Rectal smooth muscle tissue (tissue), 1 donor: ENCODE measurements at regions not wholly inside any gene's neighbourhood (a gene's known extent, or its start where the extent isn't known, plus 50 kb on each side); places are given as distances from the start of the nearest gene placed in this dataset.

Source experiments
- H3K27ac ChIP-seq: one replicate; pipeline ENCODE4 v1.7.0; 2013; ENCODE audit warnings: low read depth, low read length, inconsistent platforms
- H3K27me3 ChIP-seq: one replicate; pipeline ENCODE4 v1.7.0; 2013; ENCODE audit warnings: low read length; ENCODE audit not compliant: control insufficient read depth, insufficient read depth
- H3K36me3 ChIP-seq: one replicate; pipeline ENCODE4 v1.7.0; 2013; ENCODE audit warnings: low read length; ENCODE audit not compliant: control insufficient read depth, insufficient read depth
- H3K4me1 ChIP-seq: one replicate; pipeline ENCODE4 v1.7.0; 2013; ENCODE audit warnings: low read length; ENCODE audit not compliant: control insufficient read depth, insufficient read depth
- H3K4me3 ChIP-seq: one replicate; pipeline ENCODE4 v1.7.0; 2013; ENCODE audit warnings: low read length
- H3K9ac ChIP-seq: one replicate; pipeline ENCODE4 v1.7.0; 2013; ENCODE audit warnings: low read length

GRCh38 chr10:83806717-83807116 lies 332.6 kb upstream of the GHITM start:
- Histone ChIP-seq H3K4me3 (no peak overlapping the region), H3K27me3 (no peaks in the 10 kb centered on the region), H3K9ac (no peak overlapping the region), H3K36me3 (no peaks in the 10 kb centered on the region), H3K4me1 (no peaks in the 10 kb centered on the region), H3K27ac (no peak overlapping the region)

DNA sequence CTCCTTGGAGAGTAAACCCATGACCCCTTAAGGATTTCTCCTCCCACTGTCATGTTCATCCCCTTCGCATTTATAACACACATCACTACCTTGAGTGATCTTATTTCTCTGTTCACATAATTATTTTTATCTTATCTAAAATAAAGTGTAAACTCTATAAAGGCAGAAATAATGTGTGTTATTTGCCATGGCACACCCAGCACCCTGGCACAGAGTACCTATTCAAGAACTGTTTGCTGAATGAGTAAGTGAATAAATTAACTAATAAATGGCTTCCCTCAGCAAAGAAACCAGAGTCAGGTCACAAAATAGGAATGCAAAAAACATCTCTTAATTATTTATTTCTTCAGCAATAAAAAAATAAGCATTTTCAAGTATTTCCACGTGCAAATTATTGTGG lies 330.3 kb upstream of the GHITM start:
- Histone ChIP-seq H3K27ac (no peak overlapping the region), H3K9ac (no peak overlapping the region), H3K36me3 (no peaks in the 10 kb centered on the region), H3K4me1 (no peaks in the 10 kb centered on the region), H3K27me3 (no peaks in the 10 kb centered on the region), H3K4me3 (no peak overlapping the region)

GRCh38 chr10:83816942-83817341 lies 322.4 kb upstream of the GHITM start:
- Histone ChIP-seq H3K4me3 (no peak overlapping the region), H3K27me3 (no peaks in the 10 kb centered on the region), H3K27ac (no peak overlapping the region), H3K36me3 (no peaks in the 10 kb centered on the region), H3K4me1 (no peaks in the 10 kb centered on the region), H3K9ac (no peak overlapping the region)

DNA sequence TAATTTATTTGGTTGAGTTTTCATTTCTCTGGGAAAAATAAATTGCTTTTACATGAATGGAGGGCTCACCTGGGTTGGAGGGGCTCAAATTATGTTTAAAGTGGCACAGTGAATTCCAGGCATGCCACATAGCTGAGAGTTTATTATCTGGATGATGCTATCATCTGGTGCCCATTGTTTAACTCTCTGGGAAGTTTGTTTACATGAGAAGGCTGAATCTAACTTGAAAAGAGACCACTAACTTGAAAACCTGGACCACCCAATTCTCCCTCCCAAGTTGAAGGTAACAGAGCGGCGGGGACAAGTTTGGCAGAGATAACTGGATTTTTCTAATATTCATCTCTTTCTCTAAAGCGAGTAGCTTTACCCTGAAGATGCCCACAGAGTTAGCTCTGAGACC lies 321.5 kb upstream of the GHITM start:
- H3K9ac ChIP-seq = no peak overlapping the region

GRCh38 chr10:83819609-83820008 lies 319.7 kb upstream of the GHITM start:
- H3K4me1 ChIP-seq = no peaks in the 10 kb centered on the region
- no peak overlapping the region for H3K4me3 ChIP-seq
- H3K36me3 ChIP-seq = no peaks in the 10 kb centered on the region
- no peaks in the 10 kb centered on the region for H3K27me3 ChIP-seq
- H3K9ac ChIP-seq = no peak overlapping the region
- H3K27ac ChIP-seq = no peak overlapping the region

More for the DNA sequence above, 321.5 kb upstream of the GHITM start:
- no peaks in the 10 kb centered on the region for H3K36me3 ChIP-seq
- no peak overlapping the region for H3K4me3 ChIP-seq
- H3K27ac ChIP-seq = no peak overlapping the region
- H3K4me1 ChIP-seq = no peaks in the 10 kb centered on the region
- H3K27me3 ChIP-seq = no peaks in the 10 kb centered on the region

DNA sequence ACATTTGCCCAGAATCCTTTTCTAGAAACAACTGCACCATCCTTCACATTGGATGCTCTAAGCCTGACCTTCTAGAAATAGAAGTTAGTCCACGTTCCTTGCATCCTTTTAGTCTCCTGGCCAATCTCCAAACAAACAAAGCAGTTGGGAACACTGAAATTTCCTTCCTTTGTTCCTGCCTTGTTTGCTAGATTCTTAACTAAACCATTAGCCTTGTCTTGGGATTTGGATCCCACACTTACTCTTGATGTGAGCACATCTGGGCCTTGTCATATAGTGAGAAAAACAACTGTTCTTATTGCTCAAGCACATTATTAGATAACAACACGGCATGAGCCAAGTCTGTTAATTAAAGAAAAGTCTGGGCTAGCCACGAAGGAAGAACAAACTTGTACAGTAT lies 319.3 kb upstream of the GHITM start:
- Histone ChIP-seq H3K9ac (no peak overlapping the region), H3K4me1 (no peaks in the 10 kb centered on the region), H3K27me3 (no peaks in the 10 kb centered on the region), H3K4me3 (no peak overlapping the region), H3K36me3 (no peaks in the 10 kb centered on the region), H3K27ac (no peak overlapping the region)

DNA sequence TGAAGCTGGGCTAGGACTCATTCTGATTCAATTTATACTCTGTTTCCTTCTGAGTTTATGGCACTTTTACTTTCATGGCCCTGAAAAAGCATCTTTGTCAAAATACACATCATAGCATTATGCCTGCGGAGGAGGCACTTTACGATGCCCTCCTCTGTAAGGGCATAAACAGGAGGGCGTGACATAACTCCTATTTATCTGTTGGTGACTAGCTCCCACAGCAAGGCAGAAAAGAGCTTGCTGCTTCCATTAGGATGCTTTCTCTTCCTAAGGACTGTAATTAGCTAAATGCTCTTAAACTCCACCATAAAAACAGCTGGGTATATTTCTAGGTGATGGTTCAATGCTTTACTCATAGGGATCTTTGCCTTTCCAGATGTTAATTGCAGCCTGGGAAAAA lies 315.2 kb upstream of the GHITM start:
- Histone ChIP-seq H3K27ac (no peak overlapping the region), H3K9ac (no peak overlapping the region), H3K4me3 (no peak overlapping the region), H3K36me3 (no peaks in the 10 kb centered on the region), H3K27me3 (no peaks in the 10 kb centered on the region), H3K4me1 (no peaks in the 10 kb centered on the region)

DNA sequence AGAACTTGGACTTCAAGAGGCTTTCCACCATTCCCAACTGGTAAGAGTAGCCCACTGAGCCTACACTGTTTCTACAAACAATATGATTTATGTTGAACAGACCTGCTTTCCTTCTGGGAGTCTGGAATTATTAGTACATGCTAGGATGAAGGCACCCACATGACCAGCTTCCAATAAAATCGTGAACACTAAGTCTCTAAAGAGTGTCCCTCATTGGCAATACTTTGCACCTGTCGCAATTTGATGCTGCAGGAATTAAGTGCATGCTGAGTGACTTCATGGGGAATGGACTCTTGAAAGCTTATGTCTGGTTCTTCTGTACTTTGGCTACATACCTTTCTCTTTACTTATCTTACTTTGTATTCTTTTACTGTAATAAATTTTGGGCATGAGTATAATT lies 305.2 kb upstream of the GHITM start:
- no peaks in the 10 kb centered on the region for H3K27me3 ChIP-seq
- H3K4me1 ChIP-seq = no peaks in the 10 kb centered on the region
- H3K27ac ChIP-seq = no peak overlapping the region
- H3K36me3 ChIP-seq = no peaks in the 10 kb centered on the region
- H3K4me3 ChIP-seq = no peak overlapping the region
- no peak overlapping the region for H3K9ac ChIP-seq

DNA sequence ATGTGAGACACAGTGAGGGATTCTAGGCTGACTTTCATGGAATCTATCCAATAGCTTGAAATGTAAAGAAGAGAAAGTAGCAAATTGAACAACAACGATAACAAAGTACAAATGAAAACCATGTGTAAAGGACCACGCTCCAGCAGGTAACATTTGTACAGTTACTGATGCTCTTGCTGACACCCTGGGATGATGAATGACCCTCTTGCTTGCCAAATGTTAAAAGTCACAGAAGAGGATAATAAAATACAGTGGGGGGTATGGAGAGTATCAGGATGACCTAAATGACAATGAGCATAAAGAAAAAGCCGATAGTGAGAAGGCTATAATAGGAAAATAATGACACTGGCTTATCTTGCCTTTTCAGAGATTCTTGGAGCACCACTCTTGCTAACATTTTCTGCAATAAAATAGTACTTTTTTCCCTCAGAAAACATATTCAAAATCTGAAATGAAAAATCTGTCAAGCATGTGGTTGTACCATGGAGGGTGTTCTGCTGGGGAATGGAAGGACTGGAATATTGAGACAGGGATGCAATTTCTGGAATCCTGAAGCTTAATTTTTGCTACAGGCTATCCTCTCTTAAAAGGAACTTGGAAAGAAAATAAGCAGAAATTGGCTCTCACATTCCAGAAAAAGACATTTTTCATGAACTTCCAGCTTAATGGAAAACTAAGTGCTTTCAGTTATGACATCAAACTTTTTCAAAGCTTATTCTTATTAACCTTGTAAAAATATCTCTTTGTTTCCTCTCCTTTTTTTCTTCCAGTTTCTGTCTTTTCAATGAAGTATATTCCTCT lies 303.2 kb upstream of the GHITM start:
- Histone ChIP-seq H3K4me3 (no peak overlapping the region), H3K36me3 (no peaks in the 10 kb centered on the region), H3K27ac (no peak overlapping the region), H3K4me1 (no peaks in the 10 kb centered on the region), H3K27me3 (no peaks in the 10 kb centered on the region), H3K9ac (no peak overlapping the region)

DNA sequence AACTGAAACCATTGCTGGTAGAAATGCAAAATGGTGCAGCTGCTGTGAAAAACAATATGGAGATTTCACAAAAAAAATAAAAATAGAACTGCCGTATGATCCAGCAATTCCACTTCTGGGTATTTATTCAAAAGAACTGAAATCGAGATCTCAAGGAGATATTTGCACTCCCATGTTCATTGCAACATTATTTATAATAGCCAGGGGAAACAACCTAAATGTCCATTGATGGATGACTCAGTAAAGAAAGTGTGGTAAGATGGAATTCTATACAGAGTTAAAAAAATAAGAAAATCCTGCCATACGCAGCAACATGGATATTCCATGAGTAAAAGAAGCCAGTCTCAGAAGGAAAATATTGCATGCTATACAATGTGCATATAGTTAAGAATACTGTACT lies 290.6 kb upstream of the GHITM start:
- Histone ChIP-seq H3K27me3 (no peaks in the 10 kb centered on the region), H3K4me1 (no peaks in the 10 kb centered on the region), H3K4me3 (no peak overlapping the region), H3K27ac (no peak overlapping the region), H3K36me3 (no peaks in the 10 kb centered on the region), H3K9ac (no peak overlapping the region)

DNA sequence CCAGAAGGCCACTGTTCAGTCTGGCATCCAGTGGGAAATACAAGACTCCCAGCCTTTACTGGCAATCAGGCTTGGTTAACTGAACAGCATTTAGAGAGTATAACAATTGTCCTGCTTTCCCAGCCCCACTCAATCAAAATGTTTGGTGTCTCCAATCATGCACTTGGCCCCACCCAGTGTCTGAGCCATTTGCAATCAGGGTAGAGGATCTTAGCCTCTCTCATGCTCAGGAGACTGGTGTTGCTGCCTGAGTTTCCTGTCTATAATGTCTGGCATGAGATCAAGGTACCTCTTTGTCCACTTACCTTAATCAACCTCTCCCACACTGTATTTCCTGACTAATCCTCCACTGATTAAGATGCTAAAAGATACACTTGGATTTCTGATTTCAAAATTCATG lies 290.2 kb upstream of the GHITM start:
- Histone ChIP-seq H3K27ac (no peak overlapping the region), H3K36me3 (no peaks in the 10 kb centered on the region), H3K27me3 (no peaks in the 10 kb centered on the region), H3K9ac (no peak overlapping the region), H3K4me1 (no peaks in the 10 kb centered on the region), H3K4me3 (no peak overlapping the region)

DNA sequence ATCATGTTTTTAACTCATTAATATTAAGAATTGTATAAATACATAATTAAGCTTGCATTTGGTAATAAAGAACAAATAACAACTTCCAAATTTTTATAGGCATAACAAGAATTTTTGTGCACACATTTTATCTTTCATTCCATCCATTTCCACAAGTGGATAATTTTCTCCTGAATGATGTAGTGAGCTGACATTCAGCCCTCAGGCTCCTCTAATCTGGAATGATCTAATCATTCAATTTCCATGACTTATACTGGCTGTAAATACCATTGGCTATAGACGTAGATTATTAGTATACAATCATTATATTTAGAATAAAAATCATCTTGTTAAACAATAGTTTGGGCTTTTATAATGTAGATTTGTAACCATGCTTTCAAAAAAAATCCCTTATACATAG lies 287.2 kb upstream of the GHITM start:
- H3K27ac ChIP-seq = no peak overlapping the region
- no peaks in the 10 kb centered on the region for H3K36me3 ChIP-seq
- H3K9ac ChIP-seq = no peak overlapping the region
- no peaks in the 10 kb centered on the region for H3K27me3 ChIP-seq
- no peak overlapping the region for H3K4me3 ChIP-seq
- H3K4me1 ChIP-seq = no peaks in the 10 kb centered on the region

GRCh38 chr10:83862723-83863122 lies 276.6 kb upstream of the GHITM start:
- Histone ChIP-seq H3K27me3 (no peaks in the 10 kb centered on the region), H3K36me3 (no peaks in the 10 kb centered on the region), H3K27ac (no peak overlapping the region), H3K9ac (no peak overlapping the region), H3K4me3 (no peak overlapping the region), H3K4me1 (no peaks in the 10 kb centered on the region)
